ENCODE measurements at regions not wholly inside any gene's neighbourhood (a gene's known extent, or its start where the extent isn't known, plus 50 kb on each side); places are given as distances from the start of the nearest gene placed in this dataset.

- Histone ChIP-seq H3K36me3 (ENCODE audit: insufficient read depth, insufficient read length, low read length) (no peaks in the 10 kb centered on the region), H3K27me3 (ENCODE audit: insufficient read depth, insufficient read length) (no peaks in the 10 kb centered on the region), H3K4me3 (ENCODE audit: insufficient read length, low read depth) (no peak overlapping the region), H3K4me1 (ENCODE audit: insufficient read depth, insufficient read length) (no peaks in the 10 kb centered on the region), H3K9me3 (ENCODE audit: insufficient read depth, low read length) (no peaks in the 10 kb centered on the region), H3K9ac (ENCODE audit: insufficient read length, low read depth) (no peak overlapping the region)
- TF ChIP-seq SUZ12 (IDR thresholded peaks at IDR 0.05; ENCODE audit: extremely low read depth, insufficient read depth, insufficient read length) (no peak), YY1 (IDR thresholded peaks at IDR 0.05; ENCODE audit: insufficient read depth, insufficient read length) (no peak), ZNF274 (IDR thresholded peaks at IDR 0.05; ENCODE audit: low read depth, low read length) (no peak)
- DNase-seq (ENCODE audit: low read depth, low spot score) = no peak
Measured at GRCh38 chr13:26465514-26465913, 92.0 kb upstream of the WASF3 start.

GRCh38 chr13:26465954-26466353, 91.5 kb upstream of the WASF3 start:
- TF ChIP-seq YY1 (IDR thresholded peaks at IDR 0.05; ENCODE audit: insufficient read depth, insufficient read length) = no peak
- no peak for TF ChIP-seq ZNF274 (IDR thresholded peaks at IDR 0.05; ENCODE audit: low read depth, low read length)
- TF ChIP-seq SUZ12 (IDR thresholded peaks at IDR 0.05; ENCODE audit: extremely low read depth, insufficient read depth, insufficient read length) = no peak
- DNase-seq (ENCODE audit: low read depth, low spot score) = no peak

GRCh38 chr13:26468265-26468801, 89.2 kb upstream of the WASF3 start:
- H3K36me3 ChIP-seq (ENCODE audit: insufficient read depth, insufficient read length, low read length) = no peaks in the 10 kb centered on the region
- no peak for TF ChIP-seq SUZ12 (IDR thresholded peaks at IDR 0.05; ENCODE audit: extremely low read depth, insufficient read depth, insufficient read length)
- no peak for TF ChIP-seq ZNF274 (IDR thresholded peaks at IDR 0.05; ENCODE audit: low read depth, low read length)
- no peak for TF ChIP-seq YY1 (IDR thresholded peaks at IDR 0.05; ENCODE audit: insufficient read depth, insufficient read length)
- no peaks in the 10 kb centered on the region for H3K4me1 ChIP-seq (ENCODE audit: insufficient read depth, insufficient read length)
- H3K27me3 ChIP-seq (ENCODE audit: insufficient read depth, insufficient read length) = no peaks in the 10 kb centered on the region
- H3K4me3 ChIP-seq (ENCODE audit: insufficient read length, low read depth) = no peak overlapping the region
- no peaks in the 10 kb centered on the region for H3K9me3 ChIP-seq (ENCODE audit: insufficient read depth, low read length)
- no peak overlapping the region for H3K9ac ChIP-seq (ENCODE audit: insufficient read length, low read depth)
- DNase-seq (ENCODE audit: low read depth, low spot score) = no peak

More at GRCh38 chr13:26465954-26466353, 91.5 kb upstream of the WASF3 start:
- no peaks in the 10 kb centered on the region for H3K27me3 ChIP-seq (ENCODE audit: insufficient read depth, insufficient read length)
- no peaks in the 10 kb centered on the region for H3K4me1 ChIP-seq (ENCODE audit: insufficient read depth, insufficient read length)
- no peaks in the 10 kb centered on the region for H3K36me3 ChIP-seq (ENCODE audit: insufficient read depth, insufficient read length, low read length)
- no peak overlapping the region for H3K9ac ChIP-seq (ENCODE audit: insufficient read length, low read depth)
- H3K9me3 ChIP-seq (ENCODE audit: insufficient read depth, low read length) = no peaks in the 10 kb centered on the region
- H3K4me3 ChIP-seq (ENCODE audit: insufficient read length, low read depth) = no peak overlapping the region

- no peak overlapping the region for H3K9ac ChIP-seq (ENCODE audit: insufficient read length, low read depth)
- no peaks in the 10 kb centered on the region for H3K9me3 ChIP-seq (ENCODE audit: insufficient read depth, low read length)
- no peak overlapping the region for H3K4me3 ChIP-seq (ENCODE audit: insufficient read length, low read depth)
- H3K27me3 ChIP-seq (ENCODE audit: insufficient read depth, insufficient read length) = no peaks in the 10 kb centered on the region
- TF ChIP-seq SUZ12 (IDR thresholded peaks at IDR 0.05; ENCODE audit: extremely low read depth, insufficient read depth, insufficient read length) (no peak), ZNF274 (IDR thresholded peaks at IDR 0.05; ENCODE audit: low read depth, low read length) (no peak), YY1 (IDR thresholded peaks at IDR 0.05; ENCODE audit: insufficient read depth, insufficient read length) (no peak)
- peaks cover 2% of the 10 kb centered on the region for H3K4me1 ChIP-seq (ENCODE audit: insufficient read depth, insufficient read length)
- no peak for DNase-seq (ENCODE audit: low read depth, low spot score)
- H3K36me3 ChIP-seq (ENCODE audit: insufficient read depth, insufficient read length, low read length) = no peaks in the 10 kb centered on the region
Measured at GRCh38 chr13:26469602-26470001, 87.9 kb upstream of the WASF3 start.

GRCh38 chr13:26471807-26472206, 85.7 kb upstream of the WASF3 start:
- Histone ChIP-seq H3K36me3 (ENCODE audit: insufficient read depth, insufficient read length, low read length) (no peaks in the 10 kb centered on the region), H3K9me3 (ENCODE audit: insufficient read depth, low read length) (no peaks in the 10 kb centered on the region), H3K4me1 (ENCODE audit: insufficient read depth, insufficient read length) (peaks cover 2% of the 10 kb centered on the region), H3K9ac (ENCODE audit: insufficient read length, low read depth) (no peak overlapping the region), H3K27me3 (ENCODE audit: insufficient read depth, insufficient read length) (no peaks in the 10 kb centered on the region), H3K4me3 (ENCODE audit: insufficient read length, low read depth) (no peak overlapping the region)
- TF ChIP-seq SUZ12 (IDR thresholded peaks at IDR 0.05; ENCODE audit: extremely low read depth, insufficient read depth, insufficient read length) = no peak
- TF ChIP-seq ZNF274 (IDR thresholded peaks at IDR 0.05; ENCODE audit: low read depth, low read length) = no peak
- TF ChIP-seq YY1 (IDR thresholded peaks at IDR 0.05; ENCODE audit: insufficient read depth, insufficient read length) = no peak
- DNase-seq (ENCODE audit: low read depth, low spot score) = no peak

- Histone ChIP-seq H3K9me3 (ENCODE audit: insufficient read depth, low read length) (no peaks in the 10 kb centered on the region), H3K4me3 (ENCODE audit: insufficient read length, low read depth) (no peak overlapping the region), H3K27me3 (ENCODE audit: insufficient read depth, insufficient read length) (no peaks in the 10 kb centered on the region), H3K36me3 (ENCODE audit: insufficient read depth, insufficient read length, low read length) (no peaks in the 10 kb centered on the region), H3K9ac (ENCODE audit: insufficient read length, low read depth) (no peak overlapping the region), H3K4me1 (ENCODE audit: insufficient read depth, insufficient read length) (peaks cover 2% of the 10 kb centered on the region)
- no peak for TF ChIP-seq ZNF274 (IDR thresholded peaks at IDR 0.05; ENCODE audit: low read depth, low read length)
- no peak for TF ChIP-seq SUZ12 (IDR thresholded peaks at IDR 0.05; ENCODE audit: extremely low read depth, insufficient read depth, insufficient read length)
- TF ChIP-seq YY1 (IDR thresholded peaks at IDR 0.05; ENCODE audit: insufficient read depth, insufficient read length) = no peak
- no peak for DNase-seq (ENCODE audit: low read depth, low spot score)
Measured at GRCh38 chr13:26473571-26474230, 83.8 kb upstream of the WASF3 start.

GRCh38 chr13:26474286-26474685, 83.2 kb upstream of the WASF3 start:
- no peak for TF ChIP-seq YY1 (IDR thresholded peaks at IDR 0.05; ENCODE audit: insufficient read depth, insufficient read length)
- TF ChIP-seq ZNF274 (IDR thresholded peaks at IDR 0.05; ENCODE audit: low read depth, low read length) = no peak
- TF ChIP-seq SUZ12 (IDR thresholded peaks at IDR 0.05; ENCODE audit: extremely low read depth, insufficient read depth, insufficient read length) = no peak
- Histone ChIP-seq H3K4me1 (ENCODE audit: insufficient read depth, insufficient read length) (peaks cover 2% of the 10 kb centered on the region), H3K27me3 (ENCODE audit: insufficient read depth, insufficient read length) (no peaks in the 10 kb centered on the region), H3K9ac (ENCODE audit: insufficient read length, low read depth) (no peak overlapping the region), H3K4me3 (ENCODE audit: insufficient read length, low read depth) (no peak overlapping the region), H3K9me3 (ENCODE audit: insufficient read depth, low read length) (no peaks in the 10 kb centered on the region), H3K36me3 (ENCODE audit: insufficient read depth, insufficient read length, low read length) (no peaks in the 10 kb centered on the region)
- DNase-seq (ENCODE audit: low read depth, low spot score) = no peak
